Suprapubic skin (tissue), 3 donors: ENCODE measurements at regions not wholly inside any gene's neighbourhood (a gene's known extent, or its start where the extent isn't known, plus 50 kb on each side); places are given as distances from the start of the nearest gene placed in this dataset.

Source experiments
- POLR2AphosphoS5 ChIP-seq, 3 donors: sonication (generic); formaldehyde crosslinking; IDR thresholded peaks; one replicate each; pipeline ENCODE4 v1.6.1; 2017; ENCODE audit warnings: antibody characterized with exemption in 3 of 3
- TF ChIP-seq, protein P1 (sequence below), 2 donors: fragments of 200-600 bp in 1 of 2; fragments of 450-650 bp in 1 of 2; sonication (generic) in 1 of 2; IDR thresholded peaks; one replicate each; pipeline ENCODE4 v1.5.1; 2016 to 2019; ENCODE audit warnings: antibody characterized with exemption in 2 of 2, mild to moderate bottlenecking in 1 of 2, moderate library complexity in 1 of 2

DNA sequence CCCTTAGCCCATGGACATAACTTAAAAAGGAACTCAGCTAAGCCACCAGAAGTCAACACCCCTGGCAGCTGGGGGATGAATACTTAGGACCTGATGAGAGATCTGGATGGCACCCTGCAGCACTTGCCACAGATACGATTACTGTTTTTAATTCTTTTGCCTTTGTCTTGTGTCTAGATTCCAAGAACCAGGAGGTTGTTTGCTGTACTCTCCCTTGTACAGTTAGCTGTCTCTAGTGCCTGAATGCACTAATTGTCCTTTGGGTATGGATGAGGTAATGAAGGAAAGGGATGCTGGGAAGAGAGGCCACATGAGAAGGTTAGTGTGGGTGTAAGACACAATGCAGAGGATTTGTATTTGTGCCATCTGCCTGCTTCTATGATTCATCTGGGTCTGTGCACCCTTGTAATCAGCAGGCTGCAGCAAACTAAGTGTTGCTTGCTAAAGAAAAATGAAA, 385.8 kb downstream of the KCNRG start:
- TF ChIP-seq, protein P1, sequence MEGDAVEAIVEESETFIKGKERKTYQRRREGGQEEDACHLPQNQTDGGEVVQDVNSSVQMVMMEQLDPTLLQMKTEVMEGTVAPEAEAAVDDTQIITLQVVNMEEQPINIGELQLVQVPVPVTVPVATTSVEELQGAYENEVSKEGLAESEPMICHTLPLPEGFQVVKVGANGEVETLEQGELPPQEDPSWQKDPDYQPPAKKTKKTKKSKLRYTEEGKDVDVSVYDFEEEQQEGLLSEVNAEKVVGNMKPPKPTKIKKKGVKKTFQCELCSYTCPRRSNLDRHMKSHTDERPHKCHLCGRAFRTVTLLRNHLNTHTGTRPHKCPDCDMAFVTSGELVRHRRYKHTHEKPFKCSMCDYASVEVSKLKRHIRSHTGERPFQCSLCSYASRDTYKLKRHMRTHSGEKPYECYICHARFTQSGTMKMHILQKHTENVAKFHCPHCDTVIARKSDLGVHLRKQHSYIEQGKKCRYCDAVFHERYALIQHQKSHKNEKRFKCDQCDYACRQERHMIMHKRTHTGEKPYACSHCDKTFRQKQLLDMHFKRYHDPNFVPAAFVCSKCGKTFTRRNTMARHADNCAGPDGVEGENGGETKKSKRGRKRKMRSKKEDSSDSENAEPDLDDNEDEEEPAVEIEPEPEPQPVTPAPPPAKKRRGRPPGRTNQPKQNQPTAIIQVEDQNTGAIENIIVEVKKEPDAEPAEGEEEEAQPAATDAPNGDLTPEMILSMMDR (IDR thresholded peaks at IDR 0.05) = no peak
- TF ChIP-seq POLR2AphosphoS5 (IDR thresholded peaks at IDR 0.05) = no peak
